ENCODE measurements at regions not wholly inside any gene's neighbourhood (a gene's known extent, or its start where the extent isn't known, plus 50 kb on each side); places are given as distances from the start of the nearest gene placed in this dataset.

- no peak for TF ChIP-seq GATA2 (IDR thresholded peaks at IDR 0.05; ENCODE audit: low read depth, low read length)
- TF ChIP-seq GATA3 (IDR thresholded peaks at IDR 0.05; ENCODE audit: low read depth, low read length) = no peak
Observed at GRCh38 chr5:105954341-105954740, 1716.4 kb downstream of the EFNA5 start.
